ENCODE measurements at regions not wholly inside any gene's neighbourhood (a gene's known extent, or its start where the extent isn't known, plus 50 kb on each side); places are given as distances from the start of the nearest gene placed in this dataset.
A peak's percentile ranks its signal among the peaks of the same experiment; 100 is the strongest.

DNA sequence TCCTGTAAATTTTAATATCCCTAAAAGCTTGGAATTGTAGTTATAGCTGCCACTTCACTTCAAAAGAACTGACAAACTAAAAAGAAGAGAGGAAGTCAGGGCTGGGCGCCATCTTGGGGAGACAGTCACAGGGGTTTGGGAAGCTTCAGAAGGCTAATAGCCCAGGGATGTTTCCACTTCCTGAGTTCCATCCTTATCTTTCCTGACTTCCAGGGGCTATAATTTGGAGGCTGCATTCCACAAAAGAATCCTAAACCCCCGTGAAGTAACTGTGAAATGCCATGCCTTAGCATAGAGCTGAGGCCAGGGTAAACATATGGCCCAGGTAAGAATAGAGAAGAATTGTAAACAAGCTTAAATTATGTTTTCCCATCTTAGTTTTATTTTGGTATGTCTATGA, 75.4 kb upstream of the LPAR1 start:
- H3K27me3 ChIP-seq (replicated peaks in 1 of 2; ENCODE audit: control insufficient read depth in 2 of 2, extremely low read depth in 1 of 2, insufficient read depth in 2 of 2, low read length in 1 of 2) = no peaks in the 10 kb centered on the region
- WGBS (ENCODE audit: insufficient coverage) = no CpG with 5 or more reads among the region's 2 CpGs
- no peaks in the 10 kb centered on the region for H3K27me3 Mint-ChIP-seq
- H3K4me3 ChIP-seq (ENCODE audit: control insufficient read depth in 1 of 2, extremely low read depth in 1 of 2, low read length in 1 of 2) = no peak overlapping the region
- no peaks in the 10 kb centered on the region for H3K4me1 Mint-ChIP-seq
- ChIA-PET CTCF (interaction anchor here in 1 of 2 donors (0.6 kb wide), 1 partner anchor 9 kb away, joined by 6 read pairs; no protein-coding TSS in a partner anchor), POLR2A (no interaction called here)
- ATAC-seq (replicated peaks in 1 of 4) (no peak), DNase-seq (no peak)
- no peak overlapping the region for H3K27ac ChIP-seq (ENCODE audit: low read length)
- no peaks in the 10 kb centered on the region for H3K36me3 ChIP-seq (ENCODE audit: control insufficient read depth in 2 of 2, extremely low read depth in 1 of 2, insufficient read depth in 1 of 2, low read length in 1 of 2)
- H3K4me3 Mint-ChIP-seq = no peak overlapping the region
- no peak overlapping the region for H3K27ac Mint-ChIP-seq
- H3K36me3 Mint-ChIP-seq = no peaks in the 10 kb centered on the region
- no peaks in the 10 kb centered on the region for H3K9me3 ChIP-seq
- no peaks in the 10 kb centered on the region for H3K9me3 Mint-ChIP-seq
- no peaks in the 10 kb centered on the region for H3K4me1 ChIP-seq (ENCODE audit: control insufficient read depth in 1 of 2, extremely low read depth in 1 of 2, insufficient read depth in 2 of 2, low read length in 2 of 2)

DNA sequence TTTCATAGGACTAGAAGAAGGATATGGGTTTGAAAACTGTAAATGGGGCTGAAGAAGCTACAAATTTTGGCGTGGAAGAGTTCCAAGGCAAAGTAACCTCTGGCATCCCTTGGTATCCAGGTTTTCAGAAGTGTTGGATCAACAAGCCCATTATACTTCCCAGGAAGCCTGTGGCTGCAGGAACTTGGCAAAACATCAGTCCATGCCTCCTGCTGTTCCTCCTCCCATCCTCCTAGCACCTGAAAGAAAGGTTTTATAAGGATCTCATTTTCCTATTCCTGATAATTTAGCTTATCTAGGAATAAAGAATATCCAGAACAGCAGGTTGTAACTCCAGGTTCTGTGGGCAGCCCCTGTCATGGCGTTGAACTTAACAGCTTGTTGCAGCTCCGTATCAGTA, 72.5 kb upstream of the LPAR1 start:
- no peak overlapping the region for H3K27ac Mint-ChIP-seq
- ATAC-seq (replicated peaks in 1 of 4) = no peak
- H3K36me3 ChIP-seq (ENCODE audit: control insufficient read depth in 2 of 2, extremely low read depth in 1 of 2, insufficient read depth in 1 of 2, low read length in 1 of 2) = no peaks in the 10 kb centered on the region
- H3K4me3 ChIP-seq (ENCODE audit: control insufficient read depth in 1 of 2, extremely low read depth in 1 of 2, low read length in 1 of 2) = no peak overlapping the region
- CTCF ChIA-PET = no interaction called here
- 71% methylated on average over 1 of the region's 3 CpGs for WGBS (ENCODE audit: insufficient coverage)
- H3K9me3 Mint-ChIP-seq = no peaks in the 10 kb centered on the region
- POLR2A ChIA-PET = no interaction called here
- H3K27me3 Mint-ChIP-seq = no peaks in the 10 kb centered on the region
- H3K4me1 ChIP-seq (ENCODE audit: control insufficient read depth in 1 of 2, extremely low read depth in 1 of 2, insufficient read depth in 2 of 2, low read length in 2 of 2) = no peaks in the 10 kb centered on the region
- H3K4me1 Mint-ChIP-seq = no peaks in the 10 kb centered on the region
- DNase-seq = no peak
- H3K9me3 ChIP-seq = no peaks in the 10 kb centered on the region
- H3K36me3 Mint-ChIP-seq = no peaks in the 10 kb centered on the region
- H3K27me3 ChIP-seq (replicated peaks in 1 of 2; ENCODE audit: control insufficient read depth in 2 of 2, extremely low read depth in 1 of 2, insufficient read depth in 2 of 2, low read length in 1 of 2) = no peaks in the 10 kb centered on the region
- no peak overlapping the region for H3K27ac ChIP-seq (ENCODE audit: low read length)
- H3K4me3 Mint-ChIP-seq = no peak overlapping the region

DNA sequence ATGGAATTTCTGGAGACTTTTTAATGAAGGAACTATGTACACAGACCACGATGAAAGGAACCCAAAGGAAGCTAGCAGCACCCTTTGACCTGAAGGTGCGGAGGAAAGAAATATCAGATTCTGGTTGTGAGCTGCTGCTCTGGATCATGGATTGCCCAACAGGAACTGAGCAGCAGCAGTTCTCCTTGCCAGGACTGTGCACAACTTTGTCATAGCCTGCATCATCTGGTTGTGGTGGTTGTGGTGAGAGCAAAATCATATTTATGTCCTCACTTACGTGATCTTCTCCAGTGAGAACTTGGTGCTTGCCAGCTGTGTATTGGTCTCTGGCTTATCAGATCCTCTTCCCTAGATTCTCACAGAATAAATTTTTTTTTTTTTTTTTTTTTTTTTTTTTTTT, 70.7 kb upstream of the LPAR1 start:
- no peaks in the 10 kb centered on the region for H3K36me3 Mint-ChIP-seq
- no peaks in the 10 kb centered on the region for H3K27me3 ChIP-seq (replicated peaks in 1 of 2; ENCODE audit: control insufficient read depth in 2 of 2, extremely low read depth in 1 of 2, insufficient read depth in 2 of 2, low read length in 1 of 2)
- H3K4me3 Mint-ChIP-seq = no peak overlapping the region
- no peaks in the 10 kb centered on the region for H3K36me3 ChIP-seq (ENCODE audit: control insufficient read depth in 2 of 2, extremely low read depth in 1 of 2, insufficient read depth in 1 of 2, low read length in 1 of 2)
- H3K4me1 Mint-ChIP-seq = no peaks in the 10 kb centered on the region
- H3K27me3 Mint-ChIP-seq = no peaks in the 10 kb centered on the region
- no peak overlapping the region for H3K27ac Mint-ChIP-seq
- H3K27ac ChIP-seq (ENCODE audit: low read length) = no peak overlapping the region
- ChIA-PET POLR2A (no interaction called here), CTCF (no interaction called here)
- no peak overlapping the region for H3K4me3 ChIP-seq (ENCODE audit: control insufficient read depth in 1 of 2, extremely low read depth in 1 of 2, low read length in 1 of 2)
- DNase-seq (peak in 1 of 35 experiments; percentile 18), ATAC-seq (replicated peaks in 1 of 4) (no peak)
- H3K4me1 ChIP-seq (ENCODE audit: control insufficient read depth in 1 of 2, extremely low read depth in 1 of 2, insufficient read depth in 2 of 2, low read length in 2 of 2) = no peaks in the 10 kb centered on the region
- 92% methylated on average over 2 of the region's 3 CpGs for WGBS (ENCODE audit: insufficient coverage)
- no peaks in the 10 kb centered on the region for H3K9me3 ChIP-seq
- H3K9me3 Mint-ChIP-seq = no peaks in the 10 kb centered on the region

DNA sequence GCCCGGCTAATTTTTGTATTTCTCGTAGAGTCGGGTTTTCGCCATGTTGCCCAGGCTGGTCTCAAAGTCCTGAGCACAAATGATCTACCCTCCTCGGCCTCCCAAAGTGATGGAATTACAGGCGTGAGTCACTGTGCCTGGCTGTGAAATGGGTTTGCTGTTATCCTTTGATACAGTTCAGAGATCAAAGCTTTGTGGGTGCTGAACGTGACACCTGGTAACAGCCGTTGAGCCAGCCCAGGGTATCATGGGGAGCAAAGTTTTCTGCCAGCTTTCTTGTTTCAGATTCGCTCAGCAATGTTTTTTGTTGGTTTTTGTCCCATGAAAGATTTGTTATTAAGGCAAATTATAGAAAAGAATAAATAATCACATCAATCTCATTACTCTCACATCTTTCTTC, 68.9 kb upstream of the LPAR1 start:
- ChIA-PET POLR2A (no interaction called here), CTCF (no interaction called here)
- no peaks in the 10 kb centered on the region for H3K27me3 ChIP-seq (replicated peaks in 1 of 2; ENCODE audit: control insufficient read depth in 2 of 2, extremely low read depth in 1 of 2, insufficient read depth in 2 of 2, low read length in 1 of 2)
- H3K4me3 ChIP-seq (ENCODE audit: control insufficient read depth in 1 of 2, extremely low read depth in 1 of 2, low read length in 1 of 2) = no peak overlapping the region
- no peaks in the 10 kb centered on the region for H3K27me3 Mint-ChIP-seq
- H3K4me1 Mint-ChIP-seq = no peaks in the 10 kb centered on the region
- WGBS (ENCODE audit: insufficient coverage) = 81% methylated on average over 8 of the region's 9 CpGs
- no peak for ATAC-seq (replicated peaks in 1 of 4)
- no peak overlapping the region for H3K27ac ChIP-seq (ENCODE audit: low read length)
- no peak for DNase-seq
- H3K36me3 Mint-ChIP-seq = no peaks in the 10 kb centered on the region
- H3K27ac Mint-ChIP-seq = no peak overlapping the region
- no peaks in the 10 kb centered on the region for H3K4me1 ChIP-seq (ENCODE audit: control insufficient read depth in 1 of 2, extremely low read depth in 1 of 2, insufficient read depth in 2 of 2, low read length in 2 of 2)
- H3K36me3 ChIP-seq (ENCODE audit: control insufficient read depth in 2 of 2, extremely low read depth in 1 of 2, insufficient read depth in 1 of 2, low read length in 1 of 2) = no peaks in the 10 kb centered on the region
- no peak overlapping the region for H3K4me3 Mint-ChIP-seq
- no peaks in the 10 kb centered on the region for H3K9me3 ChIP-seq
- H3K9me3 Mint-ChIP-seq = peaks cover 0 to 2% (median 0%) of the 10 kb centered on the region in 3 donors

DNA sequence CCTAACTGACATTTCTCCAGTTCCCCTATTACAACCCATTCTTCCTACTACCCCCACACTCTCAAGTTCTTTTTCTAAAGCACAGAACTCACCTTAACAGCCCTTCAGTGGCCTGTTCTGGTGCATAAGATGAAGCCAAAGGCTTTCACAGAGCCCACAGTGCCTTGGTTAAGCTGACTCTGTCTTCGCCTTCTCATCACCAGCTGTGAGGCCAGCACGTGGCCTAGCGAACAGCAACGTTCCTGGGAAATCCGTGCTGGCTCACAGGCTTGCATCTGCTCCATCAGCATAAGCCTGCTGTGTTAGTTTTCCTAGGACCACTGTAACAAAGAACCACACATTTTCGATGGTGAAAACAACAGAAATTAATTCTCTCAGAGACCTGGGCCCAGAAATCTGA, 67.9 kb upstream of the LPAR1 start:
- Histone ChIP-seq H3K36me3 (ENCODE audit: control insufficient read depth in 2 of 2, extremely low read depth in 1 of 2, insufficient read depth in 1 of 2, low read length in 1 of 2) (no peaks in the 10 kb centered on the region), H3K27me3 (replicated peaks in 1 of 2; ENCODE audit: control insufficient read depth in 2 of 2, extremely low read depth in 1 of 2, insufficient read depth in 2 of 2, low read length in 1 of 2) (no peaks in the 10 kb centered on the region), H3K4me1 (ENCODE audit: control insufficient read depth in 1 of 2, extremely low read depth in 1 of 2, insufficient read depth in 2 of 2, low read length in 2 of 2) (no peaks in the 10 kb centered on the region), H3K27ac (ENCODE audit: low read length) (no peak overlapping the region), H3K4me3 (ENCODE audit: control insufficient read depth in 1 of 2, extremely low read depth in 1 of 2, low read length in 1 of 2) (no peak overlapping the region), H3K9me3 (no peaks in the 10 kb centered on the region)
- CTCF ChIA-PET = no interaction called here
- POLR2A ChIA-PET = no interaction called here
- ATAC-seq (replicated peaks in 1 of 4) = no peak
- 76% methylated on average over 6 of the region's 6 CpGs for WGBS (ENCODE audit: insufficient coverage)
- Mint-ChIP-seq H3K4me3 (no peak overlapping the region), H3K27me3 (no peaks in the 10 kb centered on the region), H3K27ac (no peak overlapping the region), H3K4me1 (no peaks in the 10 kb centered on the region), H3K9me3 (peaks cover 0 to 9% (median 0%) of the 10 kb centered on the region in 3 donors), H3K36me3 (no peaks in the 10 kb centered on the region)
- DNase-seq = no peak

DNA sequence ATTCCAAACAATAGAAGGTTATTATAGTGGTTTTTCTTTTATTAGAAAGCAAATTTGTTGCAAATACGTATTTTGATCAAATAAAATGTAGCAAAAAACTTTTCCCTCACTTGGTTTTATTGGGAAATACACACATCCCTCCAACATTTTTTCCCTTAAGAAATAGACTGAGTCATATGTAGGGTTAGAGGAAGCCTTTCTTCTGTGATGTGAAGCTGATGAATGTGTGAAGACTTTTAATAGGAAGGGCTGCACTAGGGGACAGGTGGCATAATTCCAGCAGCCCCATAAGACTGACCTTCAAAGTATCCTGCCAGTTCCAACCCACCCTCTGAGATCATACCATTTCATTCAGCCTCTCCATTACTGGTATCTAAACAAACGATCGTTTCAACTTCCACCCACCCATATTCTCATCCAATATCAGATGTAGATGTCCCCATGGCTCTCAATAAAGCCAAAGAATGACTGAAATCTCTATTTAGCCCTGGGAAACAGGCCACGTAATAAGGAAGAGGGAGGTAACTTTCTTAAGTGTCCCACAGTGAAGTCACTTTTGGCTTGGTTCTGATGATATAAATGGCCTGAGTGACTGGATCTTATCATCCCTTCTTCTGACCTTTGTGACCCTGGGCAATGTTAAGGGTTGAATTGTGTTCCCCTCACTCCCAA, 64.7 kb upstream of the LPAR1 start:
- H3K27ac ChIP-seq (ENCODE audit: low read length) = no peak overlapping the region
- CTCF ChIA-PET = no interaction called here

More for the DNA sequence above, 64.7 kb upstream of the LPAR1 start:
- H3K36me3 ChIP-seq (ENCODE audit: control insufficient read depth in 2 of 2, extremely low read depth in 1 of 2, insufficient read depth in 1 of 2, low read length in 1 of 2) = no peaks in the 10 kb centered on the region
- no peak overlapping the region for H3K4me3 Mint-ChIP-seq
- no peaks in the 10 kb centered on the region for H3K4me1 ChIP-seq (ENCODE audit: control insufficient read depth in 1 of 2, extremely low read depth in 1 of 2, insufficient read depth in 2 of 2, low read length in 2 of 2)
- WGBS (ENCODE audit: insufficient coverage) = no CpG with 5 or more reads among the region's 4 CpGs
- no peak overlapping the region for H3K27ac Mint-ChIP-seq
- no peaks in the 10 kb centered on the region for H3K36me3 Mint-ChIP-seq
- ATAC-seq (replicated peaks in 1 of 4) (no peak), DNase-seq (no peak)
- no peak overlapping the region for H3K4me3 ChIP-seq (ENCODE audit: control insufficient read depth in 1 of 2, extremely low read depth in 1 of 2, low read length in 1 of 2)
- H3K27me3 Mint-ChIP-seq = no peaks in the 10 kb centered on the region
- H3K9me3 Mint-ChIP-seq = peaks cover 0 to 9% (median 0%) of the 10 kb centered on the region in 3 donors
- H3K9me3 ChIP-seq = no peaks in the 10 kb centered on the region
- no peaks in the 10 kb centered on the region for H3K4me1 Mint-ChIP-seq
- H3K27me3 ChIP-seq (replicated peaks in 1 of 2; ENCODE audit: control insufficient read depth in 2 of 2, extremely low read depth in 1 of 2, insufficient read depth in 2 of 2, low read length in 1 of 2) = no peaks in the 10 kb centered on the region
- POLR2A ChIA-PET = interaction anchor here in 1 of 2 donors (0.7 kb wide), 1 partner anchor 1496 kb away, joined by 7 read pairs; no protein-coding TSS in a partner anchor
